OCI-LY7 (cell line): ENCODE measurements at regions not wholly inside any gene's neighbourhood (a gene's known extent, or its start where the extent isn't known, plus 50 kb on each side); places are given as distances from the start of the nearest gene placed in this dataset.

Source experiments
- CTCF ChIP-seq: fragments of 200-600 bp; sonication (generic); conservative IDR thresholded peaks from 2 replicates; pipeline ENCODE4 v1.5.1; 2014; ENCODE audit warnings: mild to moderate bottlenecking, antibody characterized with exemption, low read length, moderate library complexity, mixed read lengths
- EZH2phosphoT487 ChIP-seq: fragments of 200-600 bp; sonication (generic); IDR thresholded peaks from 2 replicates; pipeline ENCODE4 v1.6.1; 2018; ENCODE audit warnings: low read depth, borderline replicate concordance, mild to moderate bottlenecking, mixed run types, antibody characterized with exemption, low read length, moderate library complexity, mixed read lengths

GRCh38 chr7:79880312-79880711 lies 254.3 kb upstream of the GNAI1 start:
- TF ChIP-seq CTCF (no peak), EZH2phosphoT487 (no peak)
